ENCODE measurements at regions not wholly inside any gene's neighbourhood (a gene's known extent, or its start where the extent isn't known, plus 50 kb on each side); places are given as distances from the start of the nearest gene placed in this dataset.
"Not testable (repeated sequence)": the region's sequence is repeated elsewhere in the genome, so short reads cannot be mapped to it uniquely, and the experiment has no call there.

- DNase-seq (ENCODE audit: extremely low spot score) = no peak
- POLR2A ChIA-PET = no interaction called here
- no peak for TF ChIP-seq FOXA1 (IDR thresholded peaks at IDR 0.05)
- TF ChIP-seq ELF4 (IDR thresholded peaks at IDR 0.05) = no peak
- TF ChIP-seq NFRKB (IDR thresholded peaks at IDR 0.05) = no peak
- no peak for TF ChIP-seq SUZ12 (IDR thresholded peaks at IDR 0.05)
- TF ChIP-seq CTBP1 (IDR thresholded peaks at IDR 0.05; ENCODE audit: borderline replicate concordance) = no peak
- TF ChIP-seq LEF1 (IDR thresholded peaks at IDR 0.05; ENCODE audit: borderline replicate concordance) = no peak
- TF ChIP-seq BHLHE40 (IDR thresholded peaks at IDR 0.05; ENCODE audit: borderline replicate concordance) = no peak
- TF ChIP-seq TARDBP (IDR thresholded peaks at IDR 0.05) = no peak
- CTCF ChIA-PET = no interaction called here
Measured at GRCh38 chr17:63086483-63087185, 120.6 kb downstream of the TANC2 start.

GRCh38 chr17:63090358-63091114 lies 124.5 kb downstream of the TANC2 start:
- POLR2A ChIA-PET; CTCF ChIA-PET; DNase-seq (ENCODE audit: extremely low spot score): not testable (repeated sequence)

GRCh38 chr17:63091909-63092308 lies 125.9 kb downstream of the TANC2 start:
- POLR2A ChIA-PET; DNase-seq (ENCODE audit: extremely low spot score); CTCF ChIA-PET: not testable (repeated sequence)

GRCh38 chr17:63094631-63095030 lies 128.6 kb downstream of the TANC2 start:
- POLR2A ChIA-PET = no interaction called here
- TF ChIP-seq FOXM1 (IDR thresholded peaks at IDR 0.05; ENCODE audit: borderline replicate concordance) (no peak), LEF1 (IDR thresholded peaks at IDR 0.05; ENCODE audit: borderline replicate concordance) (no peak), ARNT (IDR thresholded peaks at IDR 0.05) (no peak), ZNF384 (IDR thresholded peaks at IDR 0.05) (no peak), L3MBTL2 (conservative IDR thresholded peaks at IDR 0.05) (no peak), CTBP1 (IDR thresholded peaks at IDR 0.05; ENCODE audit: borderline replicate concordance) (no peak), ELF4 (IDR thresholded peaks at IDR 0.05) (no peak), HDGF (IDR thresholded peaks at IDR 0.05; ENCODE audit: borderline replicate concordance) (no peak), SP1 (IDR thresholded peaks at IDR 0.05) (no peak), PKNOX1 (IDR thresholded peaks at IDR 0.05) (no peak), FOXA1 (IDR thresholded peaks at IDR 0.05) (no peak), TARDBP (IDR thresholded peaks at IDR 0.05) (no peak), BHLHE40 (IDR thresholded peaks at IDR 0.05; ENCODE audit: borderline replicate concordance) (no peak), SUZ12 (IDR thresholded peaks at IDR 0.05) (no peak), NFRKB (IDR thresholded peaks at IDR 0.05) (no peak), FOXK2 (IDR thresholded peaks at IDR 0.05) (no peak)
- no peak for DNase-seq (ENCODE audit: extremely low spot score)
- CTCF ChIA-PET = interaction anchor here (1.6 kb wide), 1 partner anchor 12 kb away, joined by 3 read pairs; no protein-coding TSS in a partner anchor

DNA sequence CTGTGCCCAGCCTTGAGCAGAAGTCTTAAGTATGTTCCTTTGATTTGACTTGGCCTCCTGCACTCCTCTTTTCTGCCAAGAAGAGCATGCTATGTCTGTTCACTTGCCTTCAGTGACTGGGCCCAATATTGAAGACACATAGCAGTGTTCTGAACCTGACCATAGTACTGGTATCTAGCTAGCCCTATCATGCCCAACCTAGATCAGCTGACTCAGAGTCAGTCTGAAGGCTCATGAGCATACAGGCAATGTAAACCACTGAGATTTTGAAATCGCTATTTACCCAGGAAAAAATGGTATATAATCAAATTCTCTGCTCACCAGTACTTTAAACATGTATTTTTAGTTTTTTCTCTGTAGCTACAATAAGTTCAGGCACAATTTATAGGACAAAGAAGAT lies 129.4 kb downstream of the TANC2 start:
- no peak for TF ChIP-seq FOXM1 (IDR thresholded peaks at IDR 0.05; ENCODE audit: borderline replicate concordance)
- TF ChIP-seq TARDBP (IDR thresholded peaks at IDR 0.05) = no peak
- TF ChIP-seq SUZ12 (IDR thresholded peaks at IDR 0.05) = no peak
- no peak for TF ChIP-seq CTBP1 (IDR thresholded peaks at IDR 0.05; ENCODE audit: borderline replicate concordance)
- TF ChIP-seq ZNF384 (IDR thresholded peaks at IDR 0.05) = no peak
- no peak for TF ChIP-seq FOXA1 (IDR thresholded peaks at IDR 0.05)
- TF ChIP-seq L3MBTL2 (conservative IDR thresholded peaks at IDR 0.05) = no peak
- no peak for TF ChIP-seq HDGF (IDR thresholded peaks at IDR 0.05; ENCODE audit: borderline replicate concordance)
- no peak for TF ChIP-seq ELF4 (IDR thresholded peaks at IDR 0.05)
- no peak for TF ChIP-seq PKNOX1 (IDR thresholded peaks at IDR 0.05)
- ChIA-PET CTCF (no interaction called here), POLR2A (no interaction called here)
- DNase-seq (ENCODE audit: extremely low spot score) = no peak

- TF ChIP-seq LEF1 (IDR thresholded peaks at IDR 0.05; ENCODE audit: borderline replicate concordance) (no peak), FOXA1 (IDR thresholded peaks at IDR 0.05) (no peak), BHLHE40 (IDR thresholded peaks at IDR 0.05; ENCODE audit: borderline replicate concordance) (no peak), CTBP1 (IDR thresholded peaks at IDR 0.05; ENCODE audit: borderline replicate concordance) (no peak), HDGF (IDR thresholded peaks at IDR 0.05; ENCODE audit: borderline replicate concordance) (no peak), FOXM1 (IDR thresholded peaks at IDR 0.05; ENCODE audit: borderline replicate concordance) (no peak), ARNT (IDR thresholded peaks at IDR 0.05) (no peak)
- ChIA-PET POLR2A (no interaction called here), CTCF (no interaction called here)
- DNase-seq (ENCODE audit: extremely low spot score) = no peak
Measured at GRCh38 chr17:63095879-63096278, 129.8 kb downstream of the TANC2 start.

DNA sequence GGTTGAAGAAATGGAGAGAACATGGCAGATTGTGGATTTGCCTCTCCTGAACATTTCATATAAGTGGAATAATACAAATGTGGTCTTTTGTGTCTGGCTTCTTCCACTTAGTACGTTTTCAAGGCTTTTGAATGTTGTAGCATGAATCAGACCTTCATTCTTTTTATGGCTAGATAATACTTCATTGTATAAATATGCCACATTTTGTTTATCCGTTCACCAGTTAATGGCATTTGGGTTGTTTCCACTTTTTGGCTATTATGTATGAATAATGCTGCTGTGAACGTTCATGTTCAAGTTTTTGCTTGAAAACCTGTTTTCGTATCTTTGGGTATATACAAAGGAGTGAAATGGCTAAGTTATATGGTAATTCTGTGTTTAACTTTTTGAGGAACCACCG lies 130.4 kb downstream of the TANC2 start:
- ChIA-PET CTCF (no interaction called here), POLR2A (no interaction called here)
- no peak for DNase-seq (ENCODE audit: extremely low spot score)
- TF ChIP-seq NFRKB (IDR thresholded peaks at IDR 0.05) = no peak
- TF ChIP-seq ZNF384 (IDR thresholded peaks at IDR 0.05) = no peak
- TF ChIP-seq CTBP1 (IDR thresholded peaks at IDR 0.05; ENCODE audit: borderline replicate concordance) = no peak
- no peak for TF ChIP-seq FOXK2 (IDR thresholded peaks at IDR 0.05)
- TF ChIP-seq BHLHE40 (IDR thresholded peaks at IDR 0.05; ENCODE audit: borderline replicate concordance) = no peak
- no peak for TF ChIP-seq FOXA1 (IDR thresholded peaks at IDR 0.05)
- TF ChIP-seq FOXM1 (IDR thresholded peaks at IDR 0.05; ENCODE audit: borderline replicate concordance) = no peak

Data from HEK293T (cell line).